Stromal cell of bone marrow (primary cell): ENCODE measurements at regions not wholly inside any gene's neighbourhood (a gene's known extent, or its start where the extent isn't known, plus 50 kb on each side); places are given as distances from the start of the nearest gene placed in this dataset.
"Not testable (repeated sequence)": the region's sequence is repeated elsewhere in the genome, so short reads cannot be mapped to it uniquely, and the experiment has no call there.

ENCODE experiments used
- DNase-seq: peaks from one replicate; pipeline ENCODE4 v3.0.0-alpha.2; 2012; ENCODE audit warnings: low read depth

DNA sequence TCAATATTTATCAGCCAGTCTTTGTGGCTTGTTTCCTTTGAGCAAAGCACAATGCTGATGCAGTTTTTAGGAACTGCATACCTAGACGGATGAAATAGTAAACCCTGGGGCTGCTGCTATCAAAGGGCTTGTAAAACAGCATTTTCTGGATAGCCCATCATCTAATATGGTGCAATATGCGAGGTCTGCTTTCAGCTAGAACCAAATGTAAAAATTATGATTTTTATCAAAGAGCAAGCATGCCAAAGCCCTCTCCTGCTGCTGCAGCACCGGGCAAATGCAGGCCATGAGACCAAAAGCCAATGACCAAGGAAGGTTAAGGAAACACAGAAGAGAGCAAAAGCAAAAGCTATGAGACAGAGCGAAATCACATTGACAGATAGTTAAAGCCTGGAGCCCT lies 1000.4 kb downstream of the MAT2B start:
- no peak for DNase-seq

DNA sequence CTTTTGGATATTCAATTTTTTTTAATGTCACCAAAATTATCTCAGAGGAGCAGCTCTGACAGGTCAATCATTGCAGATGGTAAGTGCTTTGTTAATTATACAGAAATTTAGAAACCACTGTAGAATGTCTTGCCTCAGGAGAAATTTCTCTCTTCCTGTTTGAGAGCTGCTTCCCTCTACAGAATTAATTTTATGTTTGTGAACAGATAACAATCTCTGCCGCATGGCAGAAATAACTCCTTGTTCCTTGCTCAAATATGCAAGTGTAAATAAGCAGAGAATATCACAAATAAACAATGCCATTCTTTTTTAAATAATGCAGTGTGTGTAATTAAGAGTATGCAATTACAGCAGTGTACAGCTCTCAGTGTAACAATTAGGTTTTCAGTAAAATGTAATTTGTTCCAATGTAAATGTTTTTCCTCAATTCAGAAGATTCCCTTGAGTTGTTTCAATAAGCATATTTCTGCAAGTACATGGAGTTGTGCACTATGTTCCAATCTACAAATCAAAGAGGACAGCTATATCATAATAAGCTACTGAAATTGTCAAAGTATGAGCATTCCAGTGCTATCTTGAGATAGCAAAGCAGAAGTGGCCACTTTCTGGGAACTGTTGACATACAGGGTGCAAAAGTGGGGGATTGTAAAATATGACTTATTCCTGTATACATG lies 1012.8 kb downstream of the MAT2B start:
- DNase-seq, result no peak

DNA sequence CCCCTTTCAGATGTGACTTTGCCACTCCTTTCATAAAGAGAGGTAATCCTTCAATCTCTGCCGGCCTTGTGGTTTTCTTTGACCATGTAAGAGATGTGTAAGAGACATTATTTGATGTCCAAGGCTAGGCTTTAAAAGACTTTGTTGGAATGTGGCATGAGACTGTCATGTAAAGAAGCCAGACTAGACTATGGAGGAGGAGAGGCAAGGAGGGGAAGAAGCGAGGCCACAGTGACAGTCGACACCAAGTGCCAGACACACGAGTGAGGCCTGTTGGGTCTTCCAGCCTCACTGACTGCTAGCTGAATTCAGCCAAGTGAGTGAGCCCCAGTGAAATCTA lies 1013.3 kb downstream of the MAT2B start:
- DNase-seq, result no peak

DNA sequence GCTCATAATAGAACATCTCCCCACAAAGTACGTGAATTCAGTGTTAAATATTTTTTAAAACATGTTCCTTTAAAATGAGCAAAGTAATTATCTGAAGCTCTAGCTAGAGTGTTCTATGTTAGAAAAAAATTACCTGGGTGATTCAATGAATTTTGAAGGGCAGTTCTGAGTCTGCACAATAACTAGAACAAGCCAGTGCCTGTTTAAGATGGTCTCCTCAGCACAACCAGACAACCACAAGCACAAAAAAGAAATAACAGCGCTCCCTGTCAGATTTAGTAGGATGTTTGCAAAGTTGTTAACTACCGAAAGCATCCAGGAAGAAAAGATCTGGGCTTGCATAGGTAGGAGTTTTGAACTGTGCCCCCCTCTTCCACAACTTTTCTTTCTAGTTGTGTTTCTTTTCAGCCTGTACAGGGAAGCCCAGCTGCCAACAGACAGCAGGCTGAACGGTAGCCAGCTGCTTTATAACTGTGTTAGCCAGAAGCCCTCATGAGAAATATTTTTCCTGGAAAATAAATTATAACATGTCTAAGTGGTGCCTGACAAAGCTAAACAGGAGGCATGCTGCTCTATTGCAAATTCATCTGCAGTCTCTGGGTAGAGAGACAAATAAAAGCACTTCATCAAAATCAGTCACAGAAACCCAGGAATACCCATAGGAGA lies 1026.9 kb downstream of the MAT2B start:
- DNase-seq, result no peak

DNA sequence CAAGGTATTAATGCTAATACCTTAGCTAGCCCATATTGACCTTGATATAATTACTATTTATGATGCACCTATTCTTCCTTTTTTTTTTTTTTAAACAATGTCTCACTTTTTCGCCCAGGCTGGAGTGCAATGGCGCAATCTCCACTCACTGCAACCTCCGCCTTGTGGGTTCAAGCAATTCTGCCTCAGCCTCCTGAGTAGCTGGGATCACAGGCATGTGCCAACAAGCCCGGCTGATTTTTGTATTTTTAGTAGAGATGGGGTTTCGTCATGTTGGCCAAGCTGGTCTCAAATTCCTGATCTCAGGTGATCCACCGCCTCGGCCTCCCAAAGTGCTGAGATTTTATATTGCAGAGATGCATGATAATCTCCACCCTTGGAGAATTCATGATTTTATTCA lies 1028.0 kb downstream of the MAT2B start:
- DNase-seq, result not testable (repeated sequence)

DNA sequence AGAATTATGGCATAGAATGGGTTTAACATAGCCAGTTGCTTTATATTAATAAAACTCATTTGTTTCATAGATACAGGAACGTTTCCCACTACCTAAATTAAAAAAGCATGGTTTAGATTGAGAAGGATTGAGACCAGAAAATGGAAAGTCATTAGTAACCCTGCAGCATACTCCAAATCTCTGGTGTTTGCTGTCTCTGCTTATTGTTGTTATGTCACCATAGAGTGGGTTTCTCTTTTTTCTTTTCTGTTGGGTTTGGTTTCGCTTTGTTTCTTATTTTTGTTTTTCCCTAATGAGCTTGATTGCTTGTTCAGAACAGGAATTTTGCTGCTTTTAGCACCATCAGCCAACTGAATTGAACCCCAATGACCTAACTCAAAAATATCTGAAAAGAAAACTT lies 1034.8 kb downstream of the MAT2B start:
- no peak for DNase-seq

DNA sequence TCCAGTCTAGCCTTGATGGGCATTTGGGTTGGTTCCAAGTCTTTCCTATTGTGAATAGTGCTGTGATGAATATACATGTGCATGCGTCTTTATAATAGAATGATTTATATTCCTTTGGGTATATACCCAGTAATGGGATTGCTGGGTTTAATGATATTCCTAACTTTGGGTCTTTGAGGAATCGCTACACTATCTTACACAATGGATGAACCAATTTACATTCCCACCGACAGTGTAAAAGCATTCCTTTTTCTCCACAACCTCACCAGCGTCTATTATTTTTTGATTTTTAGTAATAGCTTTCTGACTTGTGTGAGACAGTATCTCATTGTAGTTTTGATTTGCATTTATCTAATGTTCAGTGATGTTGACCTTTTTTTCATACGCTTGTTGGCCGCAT lies 1040.1 kb downstream of the MAT2B start:
- no peak for DNase-seq

DNA sequence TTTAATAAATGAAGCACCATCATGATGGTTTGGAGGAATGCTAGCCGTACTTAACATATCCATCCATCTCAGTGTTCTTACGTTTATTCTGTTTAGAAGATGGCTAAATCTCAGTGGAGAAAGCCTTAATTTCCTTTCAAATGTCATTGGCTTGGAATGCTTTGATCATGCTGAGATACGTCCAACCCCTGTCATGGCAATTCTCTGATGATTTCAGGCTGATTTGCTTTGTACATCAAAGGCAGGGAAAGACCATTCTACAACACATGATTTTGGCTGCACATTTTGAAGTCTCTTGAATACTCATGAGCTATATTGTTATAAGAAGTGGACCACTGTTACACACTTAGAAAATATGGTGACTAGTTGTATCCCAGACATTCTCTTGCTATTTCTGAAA lies 1048.4 kb downstream of the MAT2B start:
- DNase-seq, result no peak

DNA sequence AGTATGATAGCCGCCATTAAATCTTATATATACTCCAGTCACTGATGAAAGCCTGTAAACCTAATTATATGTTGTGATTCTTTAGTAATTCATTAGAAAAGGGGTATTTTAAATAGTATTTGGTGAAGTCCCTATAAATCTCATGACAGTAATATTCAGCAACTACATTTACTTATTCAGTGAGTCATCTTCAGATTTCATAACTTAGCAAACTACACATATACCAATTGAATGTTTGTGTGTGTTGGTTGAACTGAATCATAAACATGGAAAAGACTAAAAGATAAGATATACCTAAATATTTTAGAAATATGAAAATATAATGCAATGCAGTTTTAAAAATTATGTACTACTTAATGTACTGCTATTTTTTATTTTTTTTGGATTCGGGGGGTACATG lies 1050.4 kb downstream of the MAT2B start:
- DNase-seq, result no peak

DNA sequence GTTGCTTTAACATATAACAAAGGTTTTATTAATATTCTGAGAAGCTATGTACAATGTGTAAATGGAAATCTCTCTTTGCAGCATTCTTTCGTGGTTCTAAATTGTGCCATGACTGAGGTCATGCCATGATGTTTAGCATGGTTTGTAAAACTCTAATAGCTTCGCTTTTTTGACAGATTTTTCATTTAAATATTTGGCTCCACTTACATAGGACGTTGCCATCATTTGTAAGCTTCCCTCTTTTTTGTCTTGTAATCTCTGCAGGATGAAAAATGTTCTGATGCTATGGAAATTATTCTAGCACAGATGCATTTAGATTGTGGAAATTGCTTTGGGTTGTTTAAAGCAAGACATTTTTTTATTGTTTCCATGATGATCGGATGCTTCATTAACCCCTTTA lies 1054.8 kb downstream of the MAT2B start:
- no peak for DNase-seq

DNA sequence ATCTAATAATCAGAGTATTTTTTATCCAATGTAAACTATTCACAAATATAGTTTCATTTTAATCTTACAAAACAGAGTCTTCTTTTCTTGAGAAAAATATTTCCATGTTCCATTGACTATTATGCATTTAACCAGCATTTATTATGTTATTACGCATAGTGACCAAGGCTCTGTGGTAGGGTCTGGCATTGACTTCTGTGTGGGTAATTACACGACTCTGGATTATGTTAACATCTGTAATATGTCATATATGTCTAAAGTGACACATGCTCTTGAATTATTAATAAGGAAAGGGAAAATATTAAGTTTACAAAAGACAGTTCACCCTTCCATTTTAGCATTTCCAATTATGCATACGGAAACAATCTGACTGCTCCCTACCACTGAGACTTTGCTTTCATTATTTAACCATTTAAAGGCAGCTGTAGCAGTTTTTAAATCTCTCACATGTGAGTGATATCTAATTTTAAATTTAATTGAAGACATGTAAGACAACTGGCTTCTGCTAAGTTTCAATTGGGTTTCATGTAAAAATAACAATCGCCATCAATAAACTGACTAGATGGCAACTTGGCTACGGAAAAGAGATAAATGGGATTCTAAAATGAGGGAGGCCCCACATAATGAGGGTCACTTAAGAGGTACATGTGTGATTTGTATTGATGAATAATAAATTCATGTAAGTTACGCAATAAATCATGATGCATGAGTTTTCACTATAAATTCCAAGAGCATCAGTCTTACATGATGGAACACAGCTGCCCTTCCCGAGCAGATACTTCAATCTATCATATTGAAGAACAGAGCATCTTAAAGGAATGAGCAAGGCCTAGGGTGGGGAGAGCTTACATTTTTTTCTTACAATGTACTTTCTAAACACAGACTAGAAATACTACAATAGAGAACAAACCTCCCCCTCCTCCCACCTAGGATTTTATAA lies 1056.8 kb downstream of the MAT2B start:
- no peak for DNase-seq

DNA sequence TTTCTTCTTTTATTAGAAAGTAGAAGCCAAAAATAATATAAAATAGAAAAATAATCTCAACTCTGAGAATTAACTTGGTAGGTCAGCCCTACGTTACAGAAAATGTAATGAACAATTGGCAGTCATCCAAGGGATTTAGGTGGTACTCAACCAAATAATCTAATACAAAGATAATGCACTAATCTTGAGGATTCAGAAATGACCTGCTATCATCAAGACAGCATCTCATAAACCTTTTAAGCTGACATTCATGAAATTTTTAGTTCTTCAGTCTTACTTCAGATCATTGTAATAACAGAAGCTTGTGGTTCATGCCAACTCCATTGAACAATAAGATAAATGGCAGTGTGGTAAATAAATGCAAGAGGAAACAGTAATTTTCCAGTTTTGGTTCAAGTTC lies 1058.0 kb downstream of the MAT2B start:
- no peak for DNase-seq

DNA sequence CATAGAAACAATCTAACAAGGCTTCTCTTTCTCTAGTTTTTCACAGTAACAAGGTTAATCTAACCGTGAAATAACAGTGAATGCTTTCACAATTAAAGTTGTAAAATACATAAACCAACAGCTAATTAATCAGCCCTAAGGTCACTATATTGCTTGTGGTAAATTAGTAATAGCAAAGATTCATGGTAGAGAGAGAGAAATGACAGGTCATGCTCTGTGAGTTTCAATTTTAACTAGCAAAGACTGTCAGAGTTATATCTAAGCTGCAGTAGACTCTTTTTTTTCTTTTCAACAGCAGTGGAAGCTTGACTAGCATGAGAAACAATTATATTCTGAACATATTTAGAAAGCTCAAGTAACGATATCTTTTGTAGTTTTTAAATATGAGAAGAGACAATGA lies 1068.0 kb downstream of the MAT2B start:
- DNase-seq, result no peak

DNA sequence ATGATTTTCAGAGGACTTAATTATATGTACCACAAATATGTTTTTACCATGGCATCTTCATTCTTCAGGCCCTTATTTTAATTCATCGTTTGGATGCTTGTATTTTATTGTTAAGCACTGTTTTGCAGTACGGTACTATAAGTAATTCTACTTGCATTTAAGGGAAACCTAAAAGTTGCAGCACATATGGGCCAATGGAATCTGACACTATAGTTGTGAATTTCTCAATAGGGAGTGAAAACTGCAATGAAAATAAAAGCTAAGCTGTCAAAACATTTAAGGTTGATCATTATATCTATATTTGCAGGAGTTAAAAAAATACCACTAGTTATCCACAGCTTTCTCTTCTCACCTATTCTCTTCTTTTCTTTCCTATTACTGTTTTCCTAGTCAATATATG lies 1071.8 kb downstream of the MAT2B start:
- no peak for DNase-seq

DNA sequence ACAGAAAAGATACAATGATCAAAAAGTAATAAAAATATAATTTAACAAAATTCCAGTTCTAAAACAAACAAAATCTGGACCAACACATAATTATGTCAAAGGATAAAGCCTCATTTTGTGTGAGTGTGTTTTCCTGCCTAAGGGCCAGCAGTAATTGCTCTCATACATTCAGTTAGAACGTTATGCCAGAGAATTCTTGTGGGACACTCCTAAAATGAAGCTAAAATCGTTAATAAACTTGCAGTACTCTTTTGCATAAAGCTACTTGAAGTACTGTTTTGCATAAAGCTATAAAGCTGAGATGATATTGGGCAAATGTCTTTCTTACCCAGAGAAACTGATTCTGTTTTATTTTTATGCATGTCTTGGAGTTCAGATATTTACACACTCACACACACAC lies 1072.3 kb downstream of the MAT2B start:
- no peak for DNase-seq

DNA sequence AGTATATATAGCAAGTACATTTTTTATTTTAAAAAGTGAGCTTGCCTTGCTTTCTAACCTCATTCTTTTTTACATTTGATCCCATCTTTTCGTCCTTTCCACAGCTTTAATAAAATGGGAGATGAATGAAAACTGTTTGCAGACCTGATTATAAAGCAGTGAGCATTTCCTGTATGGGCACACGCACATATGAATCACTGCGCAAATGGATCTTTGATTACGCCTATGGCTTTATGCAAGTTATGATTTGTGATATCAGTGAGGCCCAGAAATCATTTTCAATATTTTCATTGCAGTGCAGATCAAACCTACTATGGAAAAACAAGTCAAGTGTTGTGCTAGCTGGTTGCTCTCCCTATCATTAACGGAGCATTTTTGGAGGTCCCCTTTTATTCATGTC lies 1073.0 kb downstream of the MAT2B start:
- DNase-seq, result no peak

DNA sequence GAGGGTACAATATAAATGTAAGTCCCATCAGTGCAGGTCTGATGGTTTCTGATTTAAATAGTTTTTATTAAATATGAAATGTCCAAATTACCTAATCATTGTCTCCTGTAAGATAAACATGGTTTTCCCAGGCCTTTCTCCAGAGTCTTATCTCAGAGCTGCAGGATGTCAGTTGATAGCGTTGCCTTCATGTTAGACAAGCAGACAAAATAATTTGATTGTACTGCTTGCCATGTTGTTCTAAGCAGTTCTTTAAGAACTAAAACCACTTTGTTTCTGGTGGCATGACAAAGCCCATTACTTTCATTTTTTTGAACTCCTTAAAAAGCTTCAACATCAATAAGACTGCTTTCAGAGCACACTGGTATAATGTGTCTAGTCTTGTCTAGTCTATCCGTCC lies 1073.5 kb downstream of the MAT2B start:
- no peak for DNase-seq

DNA sequence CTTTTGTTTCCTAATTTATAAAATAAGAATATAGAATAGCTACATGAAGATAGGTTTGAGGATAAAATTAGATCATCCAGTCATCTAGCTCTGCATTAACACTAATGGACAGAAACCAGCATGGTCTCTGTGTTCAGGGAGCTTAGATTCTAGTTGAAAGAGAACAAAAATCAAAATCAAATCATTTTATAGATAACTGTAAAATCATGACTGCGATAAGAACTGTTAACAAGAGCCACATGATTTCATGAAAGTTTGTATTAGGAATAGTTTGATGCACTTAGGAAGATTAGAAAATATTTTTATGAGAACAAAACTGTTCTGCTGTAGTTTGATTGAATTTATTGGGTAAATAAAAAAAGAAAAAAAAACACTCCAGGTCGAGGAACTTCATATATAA lies 1074.7 kb downstream of the MAT2B start:
- no peak for DNase-seq

DNA sequence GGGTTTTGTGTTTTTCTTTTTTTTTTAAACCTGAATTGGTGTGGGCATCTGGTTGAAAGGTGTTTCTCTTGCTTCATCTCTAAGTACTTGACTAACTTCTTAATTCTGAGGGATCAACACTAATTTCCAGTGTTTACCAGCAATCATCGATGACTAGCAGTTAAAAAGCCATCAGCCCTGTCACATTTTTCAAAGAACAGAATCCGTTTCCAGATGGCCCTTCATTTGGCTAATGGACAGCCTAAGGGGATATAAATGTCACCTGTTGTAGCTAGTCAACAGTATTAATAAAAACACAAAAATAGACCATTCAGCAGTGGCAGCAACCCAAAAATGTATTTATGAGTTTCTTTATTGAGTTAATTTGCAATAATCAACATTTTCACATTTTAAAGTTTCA lies 1076.5 kb downstream of the MAT2B start:
- DNase-seq, result no peak

DNA sequence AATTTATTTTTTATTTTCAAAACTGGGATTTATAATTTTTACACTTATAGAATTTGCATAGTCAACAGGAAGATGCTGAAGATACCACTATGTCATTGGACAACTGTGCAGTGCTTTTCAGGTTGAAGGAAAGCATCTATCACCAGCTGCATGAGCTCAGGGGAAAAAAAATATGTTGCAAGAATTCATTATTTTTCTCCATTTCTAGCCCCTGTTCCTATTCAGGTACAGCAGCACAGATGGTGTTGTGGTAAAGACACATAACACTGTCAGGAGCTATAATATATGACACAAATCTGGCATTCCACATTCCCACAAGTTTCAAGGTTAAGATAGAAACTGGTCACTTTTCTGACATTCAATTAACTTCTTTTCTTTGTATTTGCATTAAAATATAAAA lies 1088.6 kb downstream of the MAT2B start:
- no peak for DNase-seq

DNA sequence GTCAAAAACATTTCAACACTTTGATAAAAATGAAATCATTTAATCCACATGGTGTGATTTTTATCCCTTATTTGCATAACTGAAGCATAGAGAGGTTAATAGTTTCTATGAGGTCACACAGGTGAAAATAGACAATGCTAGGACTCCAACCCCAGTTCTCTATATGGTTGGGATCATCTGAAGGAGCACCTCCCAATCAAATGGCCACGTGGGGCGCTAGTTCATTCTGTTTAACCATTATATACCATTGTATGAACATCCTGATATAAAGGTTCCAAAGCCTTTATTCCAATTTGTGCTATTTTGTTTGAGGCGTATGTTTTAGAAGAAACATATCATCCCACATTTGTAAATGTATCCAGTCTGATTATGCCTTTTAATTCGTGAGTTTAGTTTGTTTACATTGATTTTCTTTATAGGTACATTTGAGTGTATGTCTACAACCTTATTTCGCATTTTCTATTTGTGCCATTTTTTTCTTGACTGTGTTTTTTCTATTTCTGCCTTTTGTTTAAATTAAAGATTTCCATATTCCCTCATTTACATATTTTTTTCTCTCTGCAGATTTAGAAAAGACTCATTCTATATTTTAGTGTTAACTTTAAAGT lies 1092.0 kb downstream of the MAT2B start:
- DNase-seq, result no peak

DNA sequence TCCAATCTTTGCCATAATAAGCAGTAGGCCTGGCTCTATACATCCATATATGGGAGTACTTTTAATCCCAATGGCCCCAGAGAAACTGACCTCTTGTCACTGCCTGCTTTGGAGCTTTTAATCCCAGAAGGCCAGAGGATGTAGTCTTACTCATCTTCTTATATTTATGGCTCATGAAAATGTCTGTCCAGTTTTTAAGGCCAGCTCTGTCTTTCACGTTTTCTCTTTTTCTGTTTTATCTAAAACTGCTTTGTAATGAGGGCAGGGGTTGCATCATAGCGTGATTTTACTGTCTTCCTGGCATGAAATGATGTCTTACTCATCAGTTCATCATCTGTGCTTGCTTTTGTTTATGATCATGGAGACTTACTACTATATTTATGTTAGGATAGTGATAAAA lies 1094.9 kb downstream of the MAT2B start:
- DNase-seq, result peak; percentile 63
